ENCODE measurements at regions not wholly inside any gene's neighbourhood (a gene's known extent, or its start where the extent isn't known, plus 50 kb on each side); places are given as distances from the start of the nearest gene placed in this dataset.

GRCh38 chr6:137696765-137697164 lies 170.3 kb upstream of the TNFAIP3 start:
- Histone ChIP-seq H3K27ac (ENCODE audit: low read length) (peak overlapping the region; percentile 61), H3K9me3 (ENCODE audit: control insufficient read depth, insufficient read depth, low read depth, low read length) (no peaks in the 10 kb centered on the region), H3K4me1 (ENCODE audit: control insufficient read depth, insufficient read depth, low read length) (peaks cover 12% of the 10 kb centered on the region), H3K36me3 (ENCODE audit: control insufficient read depth, insufficient read depth, low read length) (no peaks in the 10 kb centered on the region), H3K4me3 (ENCODE audit: low read depth in 2 of 2, low read length in 2 of 2) (no peak overlapping the region), H3K27me3 (ENCODE audit: control insufficient read depth, insufficient read depth, low read length) (no peaks in the 10 kb centered on the region)
- DNase-seq (ENCODE audit: low read depth, low spot score), result no peak
- BruUV-seq (replicated peaks), result no TSS peak
- in situ Hi-C loops (cut with HindIII; ENCODE audit: low pct_unique_long_range_greater_than_20kb, low sequenced_read_pairs), result no loop called here
- CTCF ChIA-PET, result no interaction called here
- ATAC-seq, result no peak
- POLR2A ChIA-PET, result interaction anchor here (0.5 kb wide), 1 partner anchor 264 kb away, joined by 9 read pairs; no protein-coding TSS in a partner anchor
- intact Hi-C loops (cut with micrococcal nuclease; ENCODE audit: unreplicated experiment), result no loop called here
- TF ChIP-seq REST (IDR thresholded peaks at IDR 0.05; ENCODE audit: insufficient read depth in 1 of 2, low read depth in 2 of 2, low read length in 1 of 2) (no peak), CTCF (IDR thresholded peaks at IDR 0.05) (no peak), POLR2AphosphoS5 (IDR thresholded peaks at IDR 0.05; ENCODE audit: low read depth, low read length) (no peak), TCF7L2 (IDR thresholded peaks at IDR 0.05; ENCODE audit: low read depth, low read length) (no peak), SIN3A (IDR thresholded peaks at IDR 0.05; ENCODE audit: borderline replicate concordance, insufficient read depth, low read depth, low read length) (no peak)

- Histone ChIP-seq H3K4me1 (ENCODE audit: control insufficient read depth, insufficient read depth, low read length) (peaks cover 12% of the 10 kb centered on the region), H3K27me3 (ENCODE audit: control insufficient read depth, insufficient read depth, low read length) (no peaks in the 10 kb centered on the region), H3K9me3 (ENCODE audit: control insufficient read depth, insufficient read depth, low read depth, low read length) (no peaks in the 10 kb centered on the region), H3K27ac (ENCODE audit: low read length) (peak overlapping the region; percentile 61), H3K4me3 (ENCODE audit: low read depth in 2 of 2, low read length in 2 of 2) (no peak overlapping the region), H3K36me3 (ENCODE audit: control insufficient read depth, insufficient read depth, low read length) (no peaks in the 10 kb centered on the region)
- ChIA-PET CTCF (no interaction called here), POLR2A (no interaction called here)
- BruUV-seq (replicated peaks), result no TSS peak
- in situ Hi-C loops (cut with HindIII; ENCODE audit: low pct_unique_long_range_greater_than_20kb, low sequenced_read_pairs) (no loop called here), intact Hi-C loops (cut with micrococcal nuclease; ENCODE audit: unreplicated experiment) (no loop called here)
- TF ChIP-seq POLR2AphosphoS5 (IDR thresholded peaks at IDR 0.05; ENCODE audit: low read depth, low read length) (no peak), REST (IDR thresholded peaks at IDR 0.05; ENCODE audit: insufficient read depth in 1 of 2, low read depth in 2 of 2, low read length in 1 of 2) (peak; percentile 23 to 58; a peak in 3 of 4 replicates)
- ATAC-seq (peak; percentile 92), DNase-seq (ENCODE audit: low read depth, low spot score) (no peak)
These were observed 169.7 kb upstream of the TNFAIP3 start for GRCh38 chr6:137697267-137697938.

All from Panc1 (cell line).